Right lobe of liver (tissue), 6 donors: ENCODE measurements at regions not wholly inside any gene's neighbourhood (a gene's known extent, or its start where the extent isn't known, plus 50 kb on each side); places are given as distances from the start of the nearest gene placed in this dataset.

Source experiments
- ATAC-seq, 4 donors: fragments of 200-7000 bp; cut with Tn5 transposase; one replicate each; pipeline ENCODE4 v1.9.1; 2020; ENCODE audit warnings: mild to moderate bottlenecking in 4 of 4, moderate library complexity in 4 of 4
- DNase-seq, 3 donors: peaks; one replicate each; pipeline ENCODE4 v3.0.0-alpha.2; 2020
- H3K27ac ChIP-seq, 3 donors: fragments of 200-600 bp; one replicate each; pipeline ENCODE4 v1.8.0; 2022
- H3K27me3 ChIP-seq, 2 donors: fragments of 200-600 bp; one replicate each; pipeline ENCODE4 v1.8.0; 2022
- H3K36me3 ChIP-seq, 4 donors: fragments of 200-600 bp; sonication (generic) in 1 of 4; one replicate each; pipeline versions ENCODE4 v1.5.1 to v1.8.0; 2017 to 2022; ENCODE audit warnings: control low read depth in 1 of 4
- H3K4me1 ChIP-seq, 4 donors: fragments of 200-600 bp; sonication (generic) in 1 of 4; one replicate each; pipeline versions ENCODE4 v1.5.1 to v1.8.0; 2017 to 2022; ENCODE audit warnings: control low read depth in 1 of 4
- H3K4me3 ChIP-seq, 3 donors: fragments of 200-600 bp; one replicate each; pipeline ENCODE4 v1.8.0; 2022
- H3K9me3 ChIP-seq, 4 donors: fragments of 200-600 bp; sonication (generic) in 1 of 4; one replicate each; pipeline versions ENCODE4 v1.5.1 to v1.8.0; 2017 to 2022; ENCODE audit warnings: control low read depth in 1 of 4
- POLR2A ChIP-seq: fragments of 450-650 bp; IDR thresholded peaks from one replicate; pipeline ENCODE4 v1.6.1; 2017; ENCODE audit warnings: antibody characterized with exemption, mild to moderate bottlenecking
- WGBS: methylation state at CpG from one replicate; pipeline ENCODE4 v1.1.6; 2018; ENCODE audit warnings: low coverage, low lambda C conversion rate; ENCODE audit not compliant: insufficient coverage; ENCODE audit errors: missing lambda C conversion rate; 5-methylcytosine and 5-hydroxymethylcytosine counted together
- intact Hi-C, 2 donors: fragments of 100-400 bp; cut with DNase I; formaldehyde crosslinking; loops; one replicate each; pipeline versions ENCODE4 v1.11.2 to v1.14.1; 2022
- TF ChIP-seq, protein P1 (sequence below), 4 donors: fragments of 200-600 bp in 3 of 4; fragments of 450-650 bp in 1 of 4; IDR thresholded peaks; one replicate each; pipeline versions ENCODE4 v1.5.1 to v1.8.0; 2016 to 2022; ENCODE audit warnings: antibody characterized with exemption in 4 of 4, mild to moderate bottlenecking in 2 of 4
- donor health status: DM: no; HTN: yes; CAD: no.
- donor health status: DM: no; HTN: no; CAD: no.
- donor health status: DM: no; HTN: no; CAD: no.
- donor health status: DM: no; HTN: yes; CAD: no.
- donor health status: DM: no; HTN: yes; CAD: no.

DNA sequence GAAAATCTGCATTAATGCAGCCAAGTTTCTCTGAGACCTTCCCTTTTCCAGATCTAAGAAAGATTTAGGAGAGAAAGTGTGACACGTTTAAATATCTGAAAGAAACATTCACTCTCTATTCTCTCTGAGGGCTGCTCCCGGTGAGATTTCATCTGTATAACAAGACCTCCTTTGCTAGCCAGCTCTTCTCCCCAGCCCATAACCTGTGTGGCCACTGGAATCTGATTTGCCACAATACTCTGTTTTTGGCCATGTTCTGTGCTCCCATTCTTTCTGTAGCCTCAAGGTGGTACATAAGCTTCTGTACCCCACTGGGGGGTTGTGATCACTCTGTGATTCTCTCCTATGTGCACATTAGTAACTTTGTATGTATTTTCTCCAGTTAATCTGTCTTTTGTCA is 291.0 kb upstream of the SEMA6A start:
- Histone ChIP-seq H3K27me3 (no peaks in the 10 kb centered on the region), H3K36me3 (no peaks in the 10 kb centered on the region), H3K9me3 (no peaks in the 10 kb centered on the region), H3K4me3 (no peak overlapping the region), H3K4me1 (peaks cover 0 to 3% (median 0%) of the 10 kb centered on the region in 4 donors), H3K27ac (no peak overlapping the region)
- WGBS, result 75% methylated on average over 2 of the region's 2 CpGs
- no peak for DNase-seq
- TF ChIP-seq, protein P1, sequence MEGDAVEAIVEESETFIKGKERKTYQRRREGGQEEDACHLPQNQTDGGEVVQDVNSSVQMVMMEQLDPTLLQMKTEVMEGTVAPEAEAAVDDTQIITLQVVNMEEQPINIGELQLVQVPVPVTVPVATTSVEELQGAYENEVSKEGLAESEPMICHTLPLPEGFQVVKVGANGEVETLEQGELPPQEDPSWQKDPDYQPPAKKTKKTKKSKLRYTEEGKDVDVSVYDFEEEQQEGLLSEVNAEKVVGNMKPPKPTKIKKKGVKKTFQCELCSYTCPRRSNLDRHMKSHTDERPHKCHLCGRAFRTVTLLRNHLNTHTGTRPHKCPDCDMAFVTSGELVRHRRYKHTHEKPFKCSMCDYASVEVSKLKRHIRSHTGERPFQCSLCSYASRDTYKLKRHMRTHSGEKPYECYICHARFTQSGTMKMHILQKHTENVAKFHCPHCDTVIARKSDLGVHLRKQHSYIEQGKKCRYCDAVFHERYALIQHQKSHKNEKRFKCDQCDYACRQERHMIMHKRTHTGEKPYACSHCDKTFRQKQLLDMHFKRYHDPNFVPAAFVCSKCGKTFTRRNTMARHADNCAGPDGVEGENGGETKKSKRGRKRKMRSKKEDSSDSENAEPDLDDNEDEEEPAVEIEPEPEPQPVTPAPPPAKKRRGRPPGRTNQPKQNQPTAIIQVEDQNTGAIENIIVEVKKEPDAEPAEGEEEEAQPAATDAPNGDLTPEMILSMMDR (IDR thresholded peaks at IDR 0.05), result no peak
- no peak for TF ChIP-seq POLR2A
- no peak for ATAC-seq
- intact Hi-C loops, result no loop called here

DNA sequence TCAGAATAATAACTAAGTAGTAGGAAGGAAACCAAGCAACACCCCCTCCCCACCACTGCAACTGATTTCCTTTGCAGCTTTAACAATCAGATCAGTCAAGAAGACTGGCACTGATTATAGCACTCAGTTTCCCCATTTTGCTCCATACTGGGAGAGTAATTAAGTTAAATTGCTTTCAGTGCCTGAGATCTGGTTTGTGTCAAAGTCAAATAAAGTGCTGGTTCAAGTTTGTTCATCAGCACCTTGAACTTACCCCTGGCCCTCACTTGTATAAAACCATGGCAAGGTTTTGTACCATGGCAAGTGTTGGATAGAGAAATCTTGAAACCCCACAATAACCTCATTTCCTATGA is 290.2 kb upstream of the SEMA6A start:
- H3K4me1 ChIP-seq, result peaks cover 0 to 3% (median 0%) of the 10 kb centered on the region in 4 donors
- no peaks in the 10 kb centered on the region for H3K27me3 ChIP-seq
- TF ChIP-seq POLR2A, result no peak
- TF ChIP-seq, protein P1 (IDR thresholded peaks at IDR 0.05), result no peak
- no peaks in the 10 kb centered on the region for H3K9me3 ChIP-seq
- H3K36me3 ChIP-seq, result no peaks in the 10 kb centered on the region
- DNase-seq (no peak), ATAC-seq (no peak)
- intact Hi-C loops, result no loop called here
- H3K27ac ChIP-seq, result no peak overlapping the region
- no peak overlapping the region for H3K4me3 ChIP-seq

- Histone ChIP-seq H3K36me3 (no peaks in the 10 kb centered on the region), H3K4me3 (no peak overlapping the region), H3K27ac (no peak overlapping the region), H3K9me3 (no peaks in the 10 kb centered on the region), H3K4me1 (peaks cover 0 to 3% (median 0%) of the 10 kb centered on the region in 4 donors), H3K27me3 (no peaks in the 10 kb centered on the region)
- WGBS, result 30% methylated on average over 9 of the region's 9 CpGs
- ATAC-seq, result peak in 3 of 4 donors; percentile 37 to 87 (median 69)
- intact Hi-C loops, result no loop called here
- DNase-seq, result peak in 1 of 3 donors; percentile 47
- TF ChIP-seq, protein P1 (IDR thresholded peaks at IDR 0.05), result no peak
- TF ChIP-seq POLR2A, result no peak
Measured at GRCh38 chr5:116864157-116864837, 289.7 kb upstream of the SEMA6A start.

GRCh38 chr5:116862632-116863455 is 288.2 kb upstream of the SEMA6A start:
- H3K9me3 ChIP-seq, result no peaks in the 10 kb centered on the region
- no peaks in the 10 kb centered on the region for H3K27me3 ChIP-seq
- DNase-seq (no peak), ATAC-seq (no peak)
- no peak overlapping the region for H3K4me3 ChIP-seq
- no peak for TF ChIP-seq POLR2A
- TF ChIP-seq, protein P1 (IDR thresholded peaks at IDR 0.05), result no peak
- 78% methylated on average over 10 of the region's 10 CpGs for WGBS
- peaks cover 0 to 3% (median 0%) of the 10 kb centered on the region in 4 donors for H3K4me1 ChIP-seq
- no peaks in the 10 kb centered on the region for H3K36me3 ChIP-seq
- H3K27ac ChIP-seq, result no peak overlapping the region
- intact Hi-C loops, result no loop called here
